GM12892 (cell line): ENCODE measurements at regions not wholly inside any gene's neighbourhood (a gene's known extent, or its start where the extent isn't known, plus 50 kb on each side); places are given as distances from the start of the nearest gene placed in this dataset.

ENCODE experiments used
- DNase-seq: peaks from one replicate; pipeline ENCODE4 v3.0.0; 2011; ENCODE audit not compliant: insufficient read length
- FAIRE-seq: peaks from 2 replicates; lab custom pipeline; 2011; peaks lifted over from hg19 to GRCh38; lab: Jason Lieb, UNC
- POLR2A ChIP-seq: IDR thresholded peaks from 2 replicates; pipeline ENCODE4 v1.6.1; 2011; ENCODE audit warnings: low read depth, low read length, control low read depth
- POLR2AphosphoS5 ChIP-seq: IDR thresholded peaks from 2 replicates; pipeline ENCODE4 v1.6.1; 2011; ENCODE audit warnings: low read depth, low read length, control low read depth
- TAF1 ChIP-seq: IDR thresholded peaks from 2 replicates; pipeline ENCODE4 v1.6.1; 2011; ENCODE audit warnings: low read depth, mild to moderate bottlenecking, control low read depth, low read length, borderline replicate concordance

DNA sequence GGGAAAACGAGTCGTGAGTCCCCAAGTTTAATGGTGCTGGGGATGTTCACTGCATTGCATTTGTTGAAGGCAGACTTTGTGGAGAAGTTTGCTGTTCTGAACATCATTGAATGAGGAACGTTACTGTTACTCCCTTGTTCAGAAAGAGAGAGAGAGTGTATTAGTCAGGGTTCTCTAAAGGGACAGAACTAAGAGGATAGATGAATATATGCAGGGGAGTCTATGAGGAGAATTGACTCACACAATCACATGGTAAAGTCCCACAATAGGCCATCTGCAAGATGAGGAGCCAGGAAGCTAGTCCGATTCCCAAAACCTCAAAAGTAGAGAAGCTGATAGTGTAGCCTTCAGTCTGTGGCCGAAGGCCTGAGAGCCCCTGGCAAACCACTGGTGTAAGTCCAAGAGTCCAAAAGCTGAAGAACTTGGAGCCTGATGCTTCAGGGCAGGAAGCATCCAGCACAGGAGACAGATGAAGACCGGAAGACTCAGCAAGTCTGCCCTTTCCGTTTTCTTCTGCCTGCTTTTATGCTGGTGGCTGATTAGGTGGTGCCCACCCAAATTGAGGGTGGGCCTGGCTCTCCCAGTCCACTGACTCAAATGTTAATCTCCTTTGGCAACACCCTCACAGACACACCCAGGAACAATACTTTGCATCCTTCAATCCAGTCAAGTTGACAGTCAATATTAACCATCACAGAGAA, 223.5 kb upstream of the PCSK2 start:
- DNase-seq = no peak
- TF ChIP-seq TAF1 (no peak), POLR2A (no peak), POLR2AphosphoS5 (no peak)
- FAIRE-seq = no peak

DNA sequence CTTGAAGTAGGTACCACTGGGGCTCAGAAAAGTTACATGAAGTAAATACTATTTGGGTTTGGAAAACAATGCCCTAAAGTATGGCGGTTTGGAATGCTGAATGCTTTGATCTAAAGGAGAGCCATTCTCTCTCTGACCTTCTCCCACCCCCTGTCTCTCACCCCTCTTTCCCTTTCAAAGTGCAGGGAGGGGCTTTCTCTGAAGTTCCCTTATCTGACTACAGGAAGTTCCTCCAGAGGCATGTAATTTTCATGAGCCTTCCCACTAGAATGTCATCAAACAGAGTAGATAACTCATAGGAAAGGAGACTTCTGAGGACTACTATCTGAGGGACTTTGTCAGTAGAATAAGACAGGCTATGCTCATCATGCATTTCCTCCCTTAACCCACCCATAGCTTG, 216.7 kb upstream of the PCSK2 start:
- no peak for DNase-seq

DNA sequence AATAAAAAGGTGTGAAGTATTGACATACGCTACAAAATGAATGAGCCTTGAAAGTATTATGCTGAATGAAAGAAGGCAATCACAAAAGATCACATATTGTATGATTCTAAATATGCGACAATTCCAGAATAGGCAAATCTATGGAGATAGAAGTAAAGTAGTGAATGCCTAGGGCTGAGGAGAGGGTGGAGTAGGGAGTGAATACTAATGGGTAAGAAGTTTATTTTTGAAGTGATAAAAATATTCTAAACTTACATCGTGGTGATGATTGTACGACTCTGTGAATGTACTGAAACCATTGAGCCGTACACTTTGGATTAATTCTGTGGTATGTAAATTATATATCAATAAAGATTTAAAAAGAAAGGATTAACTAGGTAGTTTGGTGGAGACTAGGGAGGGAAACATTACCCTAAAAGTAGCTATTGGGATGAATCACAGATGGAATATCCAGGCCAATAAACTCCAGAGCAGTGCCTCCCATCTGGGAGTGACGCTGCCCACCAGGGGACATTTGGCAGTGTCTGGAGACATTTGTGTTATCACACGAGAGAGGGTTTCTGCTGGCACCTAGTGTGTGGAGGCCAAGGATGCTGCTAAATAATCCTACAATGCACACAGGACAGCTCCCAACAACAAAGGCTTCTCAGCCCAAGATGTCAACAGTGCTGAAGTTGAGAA, 214.2 kb upstream of the PCSK2 start:
- no peak for FAIRE-seq
- no peak for TF ChIP-seq POLR2AphosphoS5
- no peak for TF ChIP-seq TAF1
- TF ChIP-seq POLR2A = no peak
- DNase-seq = no peak

More for the DNA sequence above, 216.7 kb upstream of the PCSK2 start:
- no peak for FAIRE-seq
- TF ChIP-seq TAF1 = no peak
- no peak for TF ChIP-seq POLR2AphosphoS5
- TF ChIP-seq POLR2A = no peak

DNA sequence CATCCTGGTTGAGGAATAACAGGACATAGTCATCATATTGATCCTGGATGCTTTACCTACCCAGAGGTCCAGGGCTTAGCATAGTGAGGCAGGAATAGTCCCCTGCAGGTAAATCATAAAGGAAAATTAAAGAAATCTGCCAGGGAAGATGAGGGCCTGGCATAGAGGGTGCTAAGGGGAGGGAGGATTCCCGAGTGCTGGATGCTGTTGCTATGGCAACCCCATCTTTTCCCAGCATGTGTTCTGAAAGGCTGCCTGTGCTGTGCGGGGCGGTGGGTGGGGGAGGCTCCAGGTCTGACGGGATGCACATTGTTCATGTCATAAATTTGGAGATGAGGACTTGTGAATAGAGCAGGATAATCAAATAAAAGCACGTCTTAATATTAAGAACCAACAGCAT, 212.6 kb upstream of the PCSK2 start:
- no peak for DNase-seq
- FAIRE-seq = no peak
- TF ChIP-seq POLR2A (no peak), TAF1 (no peak), POLR2AphosphoS5 (no peak)

DNA sequence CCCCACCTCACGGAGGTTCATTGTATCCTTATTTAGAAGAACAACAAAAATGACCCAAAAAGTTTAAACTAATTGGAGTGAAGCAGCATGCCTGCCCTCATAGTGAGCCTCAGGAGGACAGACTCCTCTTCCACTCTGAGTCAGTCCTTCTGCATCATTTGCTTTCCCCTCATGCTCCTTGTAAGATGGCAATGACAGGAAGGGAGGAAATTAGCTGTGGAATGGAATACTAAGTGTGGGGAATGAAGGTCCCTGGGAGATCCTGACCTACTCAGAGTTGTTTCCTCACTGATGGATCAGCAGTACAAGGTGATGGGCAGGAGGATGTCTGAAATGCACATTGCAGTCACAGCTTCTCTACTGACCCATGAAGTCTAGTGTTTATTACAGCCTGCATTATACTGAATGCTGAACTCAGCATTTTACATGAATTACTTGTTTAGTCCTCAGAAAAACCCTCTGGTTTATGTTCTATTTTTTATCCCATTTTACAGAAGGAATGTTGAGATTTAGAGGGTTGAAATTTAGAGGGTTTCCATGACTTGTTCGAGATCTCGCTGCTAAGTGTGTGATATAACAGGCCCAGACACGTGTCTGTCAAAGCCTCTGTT, 212.0 kb upstream of the PCSK2 start:
- no peak for TF ChIP-seq TAF1
- TF ChIP-seq POLR2AphosphoS5 = no peak
- TF ChIP-seq POLR2A = no peak
- FAIRE-seq (no peak), DNase-seq (no peak)

DNA sequence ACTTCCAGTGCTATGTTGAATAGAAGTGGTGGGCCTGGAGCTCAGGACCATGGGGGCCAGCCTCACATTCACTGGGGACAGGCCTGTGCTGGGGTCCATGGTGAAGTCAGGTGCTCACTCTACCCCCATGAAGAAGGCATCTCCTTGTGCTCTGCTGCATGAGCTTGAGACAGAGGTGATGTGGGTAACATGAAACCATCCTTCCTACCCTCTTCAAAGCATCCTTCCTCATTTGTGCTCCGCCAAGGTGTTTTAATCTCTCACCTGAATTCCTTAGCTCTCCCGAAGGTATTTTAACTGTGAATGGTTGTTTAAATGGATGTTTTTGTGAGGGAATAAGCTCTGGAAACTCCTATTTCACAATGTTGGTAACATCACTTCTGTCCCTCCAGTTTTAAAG, 209.6 kb upstream of the PCSK2 start:
- TF ChIP-seq TAF1 (no peak), POLR2AphosphoS5 (no peak), POLR2A (no peak)
- DNase-seq = no peak
- FAIRE-seq = no peak

DNA sequence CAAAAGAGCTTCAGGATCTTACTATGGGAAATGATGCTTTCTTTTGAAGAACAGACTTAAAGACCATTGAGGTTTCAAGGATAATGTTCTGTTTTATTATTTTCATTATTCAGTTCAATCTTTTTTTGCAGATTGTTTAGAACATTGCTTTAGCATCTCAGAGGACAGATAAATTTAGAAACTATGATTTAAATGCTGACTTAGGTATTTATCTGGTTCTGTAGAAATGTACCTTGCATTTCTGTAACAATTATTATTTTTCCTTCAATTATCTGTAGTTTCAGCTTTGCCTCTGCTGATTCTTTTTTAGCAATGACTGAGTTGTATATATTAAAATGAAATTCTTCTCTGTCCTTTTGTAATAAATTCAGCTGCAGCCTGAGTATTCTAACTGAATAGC, 205.4 kb upstream of the PCSK2 start:
- DNase-seq (no peak), FAIRE-seq (no peak)
- TF ChIP-seq TAF1 = no peak
- no peak for TF ChIP-seq POLR2AphosphoS5
- TF ChIP-seq POLR2A = no peak

DNA sequence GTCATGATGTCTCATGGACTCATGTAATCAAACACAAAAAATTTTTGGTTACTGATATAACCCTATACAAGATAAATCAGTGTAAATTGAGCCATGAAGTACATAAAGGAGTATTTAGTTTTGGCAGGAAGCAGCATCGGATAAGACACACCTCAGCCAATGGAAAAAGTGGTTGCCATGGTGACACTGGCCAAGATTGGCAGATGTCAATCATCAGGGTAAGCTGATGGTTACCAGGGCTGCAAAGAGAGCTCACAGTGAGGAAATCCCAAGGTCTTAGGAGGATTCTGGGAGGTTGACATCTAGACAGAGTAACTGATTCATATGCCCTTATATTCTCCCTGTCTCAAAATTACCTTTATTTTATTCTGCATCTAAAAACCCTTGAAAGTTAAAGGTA, 203.8 kb upstream of the PCSK2 start:
- TF ChIP-seq POLR2AphosphoS5 = no peak
- TF ChIP-seq TAF1 = no peak
- TF ChIP-seq POLR2A = no peak
- FAIRE-seq = no peak
- no peak for DNase-seq

DNA sequence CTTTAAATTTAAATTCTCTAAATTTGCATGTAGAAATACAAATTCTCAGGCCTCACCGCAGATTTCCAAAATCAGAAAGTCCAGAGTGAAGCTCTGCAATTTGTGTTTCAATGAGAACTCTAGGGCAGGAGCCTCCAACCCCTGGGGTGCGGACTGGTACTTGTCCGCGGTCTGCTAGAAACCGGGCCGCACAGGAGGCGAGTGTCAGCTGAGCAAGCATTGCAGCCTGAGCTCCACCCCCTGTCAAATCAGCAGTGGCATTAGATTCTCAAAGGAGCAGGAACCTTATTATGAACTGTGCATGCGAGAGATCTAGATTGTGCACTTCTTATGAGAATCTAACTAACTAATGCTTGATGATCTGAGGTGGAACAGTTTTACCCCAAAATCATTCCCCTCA, 203.0 kb upstream of the PCSK2 start:
- no peak for FAIRE-seq
- TF ChIP-seq POLR2AphosphoS5 (no peak), POLR2A (no peak), TAF1 (no peak)
- no peak for DNase-seq

DNA sequence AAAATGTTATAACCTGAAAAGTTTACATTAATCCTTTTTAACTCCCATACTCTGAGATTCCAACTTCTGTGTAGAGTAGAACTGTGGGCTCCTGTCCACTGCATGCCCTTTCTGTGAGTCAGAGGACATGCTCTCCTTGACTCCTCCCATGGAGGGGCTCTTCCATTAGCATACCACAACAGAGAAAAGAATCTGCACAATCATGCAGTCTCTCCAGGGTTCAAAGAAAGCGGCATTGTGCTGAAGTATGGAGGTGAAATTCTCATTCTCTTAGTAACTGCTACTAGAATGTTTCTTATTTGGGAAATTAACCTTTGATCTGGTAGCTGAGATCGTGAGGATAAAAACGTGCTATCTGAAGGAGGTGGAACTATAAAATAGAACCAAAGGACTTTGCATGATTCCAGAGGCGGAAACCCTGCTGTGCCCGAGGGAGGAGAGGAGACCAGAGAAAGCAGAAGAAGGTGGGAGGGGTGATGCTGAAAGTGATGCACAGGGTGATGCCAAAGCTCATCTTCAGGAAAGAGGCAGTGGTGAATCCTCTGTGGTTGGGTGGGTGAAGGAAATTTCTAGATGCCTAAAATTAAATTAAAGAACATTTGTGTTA, 202.2 kb upstream of the PCSK2 start:
- DNase-seq (no peak), FAIRE-seq (no peak)
- TF ChIP-seq POLR2AphosphoS5 = no peak
- no peak for TF ChIP-seq POLR2A
- no peak for TF ChIP-seq TAF1

DNA sequence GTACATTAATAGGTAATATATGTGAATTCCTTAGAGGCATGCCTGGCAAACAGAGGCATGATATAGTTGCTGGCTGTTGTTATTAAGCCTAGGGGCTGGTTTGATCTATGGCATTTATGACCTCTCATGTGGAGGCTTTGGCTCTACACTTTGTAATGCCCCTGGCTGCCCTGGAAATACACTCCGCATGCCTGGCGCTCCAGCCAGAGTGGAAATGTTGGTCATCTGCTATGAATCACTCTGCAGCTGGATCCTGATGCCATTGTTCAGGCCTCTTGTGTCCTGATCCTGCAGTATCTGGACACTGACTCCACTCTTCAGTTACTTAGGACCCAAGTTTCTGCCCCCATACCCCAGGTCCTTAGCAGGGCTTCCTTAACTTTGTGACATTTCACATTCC, 200.5 kb upstream of the PCSK2 start:
- TF ChIP-seq POLR2AphosphoS5 (no peak), POLR2A (no peak), TAF1 (no peak)
- DNase-seq = no peak
- no peak for FAIRE-seq

DNA sequence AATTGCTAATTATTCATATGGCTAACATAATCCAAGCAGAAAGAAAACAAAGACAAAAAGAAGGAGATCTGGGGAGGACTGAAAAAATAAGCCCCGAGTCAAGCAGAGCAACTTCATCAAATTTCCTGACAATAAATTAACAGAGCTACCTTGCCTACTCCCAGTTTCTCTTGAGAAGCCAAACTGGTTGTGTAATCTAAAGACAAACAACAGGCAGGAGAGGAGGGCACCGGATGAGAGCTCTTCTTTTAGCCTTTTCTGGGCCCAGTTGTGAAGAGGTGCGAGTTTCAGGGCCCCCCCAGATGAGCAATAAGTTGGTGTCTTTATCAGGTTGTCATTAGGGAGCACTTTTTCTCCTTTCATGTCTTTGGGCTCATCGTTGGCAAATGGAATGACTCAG, 197.1 kb upstream of the PCSK2 start:
- FAIRE-seq = no peak
- TF ChIP-seq TAF1 (no peak), POLR2AphosphoS5 (no peak)

More for the DNA sequence above, 197.1 kb upstream of the PCSK2 start:
- DNase-seq = no peak
